ENCODE measurements at regions not wholly inside any gene's neighbourhood (a gene's known extent, or its start where the extent isn't known, plus 50 kb on each side); places are given as distances from the start of the nearest gene placed in this dataset.

- intact Hi-C loops (cut with DNase I; ENCODE audit: low total_unique reads): loop anchor here (5.0 kb wide), 1 partner anchor 304 kb away; no protein-coding TSS in a partner anchor
- 80 to 94% (median 83%) methylated on average over 9 to 10 of the region's 10 CpGs for WGBS, 5 donors
- Histone ChIP-seq H3K27me3 (replicated peaks in 1 of 7) (peaks cover 0 to 65% (median 10%) of the 10 kb centered on the region in 7 donors), H3K4me3 (no peak overlapping the region), H3K4me1 (peaks cover 0 to 17% (median 5%) of the 10 kb centered on the region in 6 donors), H3K27ac (no peak overlapping the region), H3K9me3 (no peaks in the 10 kb centered on the region), H3K36me3 (no peaks in the 10 kb centered on the region)
- no peak for DNase-seq
- TF ChIP-seq POLR2AphosphoS5 (IDR thresholded peaks at IDR 0.05) (no peak), CTCF (IDR thresholded peaks at IDR 0.05 in 8 of 11, conservative IDR thresholded peaks at IDR 0.05 in 3 of 11) (no peak), POLR2A (IDR thresholded peaks at IDR 0.05) (no peak)
These were observed 65.4 kb downstream of the UBIAD1 start for GRCh38 chr1:11338284-11338924.

GRCh38 chr1:11339346-11340232, 66.6 kb downstream of the UBIAD1 start:
- DNase-seq: no peak
- peaks cover 0 to 69% (median 10%) of the 10 kb centered on the region in 7 donors for H3K27me3 ChIP-seq (replicated peaks in 1 of 7)
- WGBS, 5 donors: 14 to 26% (median 20%) methylated on average over 22 to 24 of the region's 24 CpGs

GRCh38 chr1:11340233-11340632, 67.2 kb downstream of the UBIAD1 start:
- intact Hi-C loops (cut with DNase I; ENCODE audit: low total_unique reads): no loop called here
- no peaks in the 10 kb centered on the region for H3K9me3 ChIP-seq
- H3K36me3 ChIP-seq: no peaks in the 10 kb centered on the region
- no peak overlapping the region for H3K27ac ChIP-seq
- no peak overlapping the region for H3K4me3 ChIP-seq
- 33 to 46% (median 34%) methylated on average over 4 of the region's 4 CpGs for WGBS, 5 donors
- peaks cover 0 to 17% (median 5%) of the 10 kb centered on the region in 6 donors for H3K4me1 ChIP-seq
- TF ChIP-seq POLR2A (IDR thresholded peaks at IDR 0.05): no peak
- no peak for TF ChIP-seq CTCF (IDR thresholded peaks at IDR 0.05 in 8 of 11, conservative IDR thresholded peaks at IDR 0.05 in 3 of 11)
- no peak for TF ChIP-seq POLR2AphosphoS5 (IDR thresholded peaks at IDR 0.05)
- no peak for DNase-seq
- peaks cover 0 to 75% (median 10%) of the 10 kb centered on the region in 7 donors for H3K27me3 ChIP-seq (replicated peaks in 1 of 7)

More at GRCh38 chr1:11339346-11340232, 66.6 kb downstream of the UBIAD1 start:
- peaks cover 0 to 17% (median 5%) of the 10 kb centered on the region in 6 donors for H3K4me1 ChIP-seq
- no peak overlapping the region for H3K27ac ChIP-seq
- H3K4me3 ChIP-seq: no peak overlapping the region
- no peak for TF ChIP-seq POLR2A (IDR thresholded peaks at IDR 0.05)
- no peak for TF ChIP-seq CTCF (IDR thresholded peaks at IDR 0.05 in 8 of 11, conservative IDR thresholded peaks at IDR 0.05 in 3 of 11)
- no peak for TF ChIP-seq POLR2AphosphoS5 (IDR thresholded peaks at IDR 0.05)
- no peaks in the 10 kb centered on the region for H3K36me3 ChIP-seq
- H3K9me3 ChIP-seq: no peaks in the 10 kb centered on the region
- intact Hi-C loops (cut with DNase I; ENCODE audit: low total_unique reads): loop anchor here (5.0 kb wide), 1 partner anchor 303 kb away; no protein-coding TSS in a partner anchor
